EH (cell line): ENCODE measurements at regions not wholly inside any gene's neighbourhood (a gene's known extent, or its start where the extent isn't known, plus 50 kb on each side); places are given as distances from the start of the nearest gene placed in this dataset.

Source experiments
- DNase-seq: peaks from one replicate; pipeline ENCODE4 v3.0.0-alpha.2; 2015; ENCODE audit warnings: low read depth

DNA sequence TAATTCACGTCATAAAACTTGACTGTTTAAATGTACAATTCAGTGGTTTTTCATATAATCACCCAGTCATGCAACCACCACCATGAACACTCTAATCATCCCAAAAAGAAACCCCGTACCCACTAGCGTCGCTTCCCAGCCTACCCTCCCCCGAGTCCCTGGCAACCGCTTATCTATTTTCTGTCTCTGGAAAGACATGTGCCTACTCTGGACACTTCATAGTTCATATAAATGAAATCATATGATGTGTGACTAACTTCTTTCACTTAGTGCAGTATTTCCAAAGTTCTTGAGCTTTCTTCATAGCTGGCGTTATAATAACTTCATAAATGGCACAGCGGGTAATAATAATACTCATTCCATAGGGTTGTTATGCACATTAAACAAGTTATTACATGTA lies 215.2 kb downstream of the MYLK4 start:
- no peak for DNase-seq

DNA sequence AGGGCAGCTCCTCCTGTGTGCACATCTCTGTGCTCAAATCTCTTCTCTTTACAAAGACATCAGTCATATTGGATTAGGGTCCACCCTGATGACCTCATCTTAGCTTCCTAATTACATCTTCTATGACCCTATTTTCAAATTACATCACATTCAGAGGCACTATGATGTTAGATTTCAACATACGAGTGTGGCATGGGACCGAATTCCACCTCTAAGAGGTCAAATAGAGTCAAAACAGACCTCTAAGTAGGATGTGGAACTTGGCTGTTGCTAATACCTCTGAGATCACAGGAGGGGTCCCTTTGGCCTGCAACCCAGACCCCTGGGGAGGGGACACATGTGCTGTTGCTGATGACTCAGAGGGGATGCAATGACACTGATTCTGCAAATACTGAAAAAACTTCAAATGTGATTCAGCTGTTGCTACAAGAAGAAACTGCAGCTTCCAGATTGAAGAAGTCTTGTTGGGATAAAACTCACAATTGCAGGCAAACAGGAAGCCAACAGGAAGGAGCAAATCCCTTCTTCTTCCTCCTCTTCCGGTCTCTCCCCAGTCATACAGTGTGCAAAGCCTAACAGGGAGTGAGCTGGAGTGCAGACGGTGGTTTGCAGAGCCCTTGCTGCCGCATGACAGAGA lies 216.2 kb downstream of the MYLK4 start:
- DNase-seq = no peak

- DNase-seq = peak; percentile 71
Measured at GRCh38 chr6:2531426-2532215, 219.1 kb downstream of the MYLK4 start.

- DNase-seq = no peak
Measured at GRCh38 chr6:2529211-2529719, 221.5 kb downstream of the MYLK4 start.

- no peak for DNase-seq
Measured at GRCh38 chr6:2528156-2528555, 222.6 kb downstream of the MYLK4 start.

GRCh38 chr6:2526766-2527165 lies 224.0 kb downstream of the MYLK4 start:
- DNase-seq = no peak

GRCh38 chr6:2524090-2524489 lies 226.6 kb downstream of the MYLK4 start:
- DNase-seq = no peak

- no peak for DNase-seq
Measured at GRCh38 chr6:2523061-2523460, 227.7 kb downstream of the MYLK4 start.

DNA sequence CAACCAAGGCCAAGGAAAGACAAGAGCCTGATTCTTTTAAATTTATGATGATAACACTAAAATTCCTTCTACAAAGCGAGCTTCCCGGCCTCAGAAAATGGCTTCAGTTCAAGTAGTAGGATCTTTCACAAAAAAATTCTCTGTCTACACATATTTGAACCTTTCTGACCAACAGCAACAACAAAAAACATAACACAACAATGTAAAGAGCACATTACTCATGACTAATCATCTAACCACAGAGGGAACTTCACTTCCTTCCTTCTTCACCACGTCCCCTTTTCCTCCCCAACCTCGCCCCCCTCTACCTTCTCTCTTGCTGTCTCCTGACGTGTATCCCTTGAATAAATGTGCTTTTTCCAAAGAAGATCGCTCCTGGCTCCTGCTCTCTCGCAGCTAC lies 228.2 kb downstream of the MYLK4 start:
- DNase-seq = peak; percentile 22

DNA sequence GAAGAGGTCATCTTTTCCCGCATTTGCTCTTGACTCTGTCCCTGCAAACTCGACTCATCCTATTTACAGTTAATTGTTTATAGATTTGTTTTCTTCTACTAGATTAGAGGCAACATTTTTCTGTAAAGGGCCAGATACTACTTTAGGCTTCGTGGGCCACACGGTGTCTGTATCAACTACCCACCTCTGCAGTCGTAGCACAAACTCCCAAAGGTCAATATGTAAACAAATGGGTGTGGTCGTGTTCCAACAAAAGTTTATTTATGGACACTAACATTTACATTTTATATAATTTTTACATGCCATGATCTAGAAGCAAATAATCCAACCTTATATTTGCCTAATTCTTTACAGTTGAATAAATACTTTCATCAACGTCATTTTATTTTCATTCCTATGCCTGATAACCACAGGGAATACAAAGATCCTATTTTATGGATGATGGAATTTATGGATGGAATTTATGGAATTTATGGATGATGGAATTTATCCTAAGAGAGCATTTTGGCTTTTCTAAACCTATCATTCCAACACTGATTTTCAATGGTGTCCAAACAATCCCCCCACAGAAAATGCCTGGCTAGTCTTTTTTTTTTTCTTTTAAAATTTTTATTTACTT lies 232.8 kb downstream of the MYLK4 start:
- DNase-seq = no peak

- no peak for DNase-seq
Measured at GRCh38 chr6:2517401-2517800, 233.3 kb downstream of the MYLK4 start.

DNA sequence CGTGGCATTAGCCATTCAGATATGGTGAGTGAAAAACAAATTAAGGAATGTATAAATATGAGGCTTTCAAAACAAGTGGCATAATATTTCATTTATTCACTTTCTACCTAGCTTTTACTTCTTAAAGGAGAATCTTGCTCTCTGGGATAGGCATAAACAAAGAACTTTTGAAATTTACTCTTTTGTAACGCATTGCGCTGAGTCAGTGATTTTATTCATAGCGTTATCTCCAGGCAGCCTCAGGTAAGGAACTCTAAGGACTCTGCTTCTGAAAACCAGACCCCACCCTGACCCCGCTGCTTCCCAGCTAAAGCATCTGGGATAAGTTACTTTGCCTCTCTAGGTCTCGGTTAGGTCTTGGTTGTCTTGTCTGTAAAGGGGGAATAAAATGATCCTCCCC lies 234.7 kb downstream of the MYLK4 start:
- DNase-seq = no peak

DNA sequence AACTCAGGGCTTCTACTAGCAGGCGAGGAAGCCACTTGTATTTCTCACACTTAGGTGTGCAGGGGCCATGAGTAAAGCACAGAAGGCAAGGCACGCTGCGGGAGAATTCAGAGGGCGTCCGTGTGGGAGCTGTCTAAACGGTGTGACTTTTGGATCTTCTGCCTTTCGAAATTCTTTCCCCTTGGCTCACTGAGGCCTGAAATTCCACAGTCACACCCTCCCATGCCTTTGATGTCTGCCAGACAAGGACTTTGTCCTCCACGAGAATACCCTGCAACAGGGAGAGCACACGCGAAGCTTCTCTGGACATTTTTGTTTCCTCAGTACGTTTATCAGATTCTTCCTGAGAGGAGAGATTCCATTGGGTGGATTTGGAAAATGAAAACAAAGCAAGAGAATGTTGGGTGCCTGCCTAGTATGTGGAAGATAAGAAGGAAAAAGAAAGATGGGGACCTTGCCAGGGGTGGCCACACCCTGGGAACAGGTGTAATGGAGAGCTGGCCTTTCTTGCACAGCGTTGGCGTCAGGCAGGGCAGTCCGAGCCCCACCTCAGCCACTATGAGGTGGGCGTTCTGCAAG lies 235.7 kb downstream of the MYLK4 start:
- DNase-seq = no peak

DNA sequence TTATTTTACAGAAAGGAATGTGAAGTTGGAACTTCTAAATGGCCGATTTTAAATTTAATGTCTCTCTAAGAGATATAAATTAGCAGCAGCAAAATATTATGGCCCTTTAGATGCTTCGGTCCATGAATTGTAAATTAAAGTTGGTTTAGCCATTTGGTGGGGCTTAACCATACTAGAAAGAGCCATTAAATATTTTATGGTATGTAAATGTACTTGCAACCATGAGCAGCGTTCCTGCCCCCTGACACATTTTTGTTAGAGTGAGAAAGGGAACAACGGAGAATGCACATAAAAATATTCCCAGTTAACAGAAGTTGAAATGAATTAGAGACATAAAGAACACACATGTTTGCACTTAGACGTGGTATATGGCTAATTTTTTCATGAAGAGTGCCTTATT lies 237.9 kb downstream of the MYLK4 start:
- no peak for DNase-seq

DNA sequence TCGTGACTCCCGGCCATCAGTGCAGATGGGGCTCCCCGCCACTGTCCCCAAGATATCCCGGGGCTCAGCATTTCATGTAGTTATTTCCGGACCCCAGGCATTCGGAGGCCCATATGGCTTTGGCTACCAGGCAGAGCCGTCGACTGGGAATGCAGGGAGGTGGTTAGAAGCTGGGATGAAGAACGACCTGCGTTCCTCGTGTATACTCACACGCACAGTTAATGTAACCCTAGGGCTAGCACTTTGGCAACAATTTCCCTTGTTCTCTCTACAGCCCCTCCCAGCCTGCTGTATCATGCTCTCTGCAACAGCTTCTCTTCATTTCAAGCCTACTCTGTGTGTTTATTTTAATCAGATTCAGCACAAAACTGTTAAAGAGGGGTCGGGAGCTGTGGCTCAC lies 240.4 kb downstream of the MYLK4 start:
- no peak for DNase-seq

DNA sequence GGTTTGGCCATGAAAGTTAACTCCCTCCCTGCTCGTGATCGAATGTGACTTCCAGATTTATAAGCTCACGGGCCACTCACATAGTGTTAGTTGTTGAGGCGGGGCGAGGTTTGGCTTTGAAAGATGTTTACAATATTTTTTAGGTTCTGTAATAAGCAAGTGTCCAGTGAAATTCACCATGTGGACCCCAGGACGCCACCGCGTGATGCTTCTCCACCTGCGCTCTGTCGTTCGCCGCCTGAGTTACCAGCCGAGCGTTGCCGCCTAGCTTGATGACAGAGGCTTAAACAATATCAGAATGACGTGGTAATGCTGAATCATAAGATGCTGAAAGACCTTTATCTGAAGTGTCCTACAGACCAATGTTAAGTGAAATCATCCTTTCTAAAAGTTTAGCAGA lies 241.0 kb downstream of the MYLK4 start:
- DNase-seq = peak; percentile 9

DNA sequence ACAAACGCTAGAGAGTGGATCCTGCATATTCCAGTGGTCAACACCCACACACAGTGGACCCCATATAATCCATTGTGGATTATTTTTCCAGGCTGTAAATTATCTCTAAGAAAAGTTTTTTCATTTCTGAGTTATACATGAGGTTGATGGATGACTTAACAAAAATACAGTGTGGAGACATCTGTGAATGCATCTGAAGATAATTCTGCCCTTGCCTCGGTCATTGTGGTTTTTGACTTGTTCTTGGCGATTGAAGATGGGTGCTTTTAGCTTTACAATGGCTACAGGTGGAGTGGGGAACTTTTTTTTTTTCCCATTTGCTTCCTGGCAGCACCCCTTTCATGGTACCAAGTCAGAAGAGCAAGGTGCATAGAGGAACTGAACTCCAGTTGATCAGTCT lies 242.7 kb downstream of the MYLK4 start:
- no peak for DNase-seq

- DNase-seq = no peak
Measured at GRCh38 chr6:2507521-2508037, 243.1 kb downstream of the MYLK4 start.

GRCh38 chr6:2507016-2507415 lies 243.7 kb downstream of the MYLK4 start:
- DNase-seq = no peak

DNA sequence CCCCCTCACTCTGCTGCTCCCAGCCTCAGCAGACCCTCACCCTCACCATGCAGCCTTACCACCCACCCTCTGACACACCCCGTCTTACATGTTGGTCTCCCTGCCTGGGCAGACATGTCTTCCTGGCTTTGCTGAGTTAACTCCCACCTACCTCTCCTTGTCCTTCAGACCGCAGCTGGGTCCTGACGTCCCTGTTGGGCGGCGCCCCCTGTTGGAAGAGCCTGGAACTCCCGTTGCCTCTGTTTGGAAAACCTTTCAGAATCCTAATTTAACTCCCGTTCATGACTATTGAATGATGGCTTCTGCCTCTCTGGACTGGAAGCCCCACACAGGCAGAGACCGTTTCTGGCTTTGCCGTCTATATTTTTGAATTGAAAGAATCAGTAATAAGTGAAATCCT lies 245.1 kb downstream of the MYLK4 start:
- DNase-seq = no peak

- no peak for DNase-seq
Measured at GRCh38 chr6:2504495-2505064, 246.1 kb downstream of the MYLK4 start.

DNA sequence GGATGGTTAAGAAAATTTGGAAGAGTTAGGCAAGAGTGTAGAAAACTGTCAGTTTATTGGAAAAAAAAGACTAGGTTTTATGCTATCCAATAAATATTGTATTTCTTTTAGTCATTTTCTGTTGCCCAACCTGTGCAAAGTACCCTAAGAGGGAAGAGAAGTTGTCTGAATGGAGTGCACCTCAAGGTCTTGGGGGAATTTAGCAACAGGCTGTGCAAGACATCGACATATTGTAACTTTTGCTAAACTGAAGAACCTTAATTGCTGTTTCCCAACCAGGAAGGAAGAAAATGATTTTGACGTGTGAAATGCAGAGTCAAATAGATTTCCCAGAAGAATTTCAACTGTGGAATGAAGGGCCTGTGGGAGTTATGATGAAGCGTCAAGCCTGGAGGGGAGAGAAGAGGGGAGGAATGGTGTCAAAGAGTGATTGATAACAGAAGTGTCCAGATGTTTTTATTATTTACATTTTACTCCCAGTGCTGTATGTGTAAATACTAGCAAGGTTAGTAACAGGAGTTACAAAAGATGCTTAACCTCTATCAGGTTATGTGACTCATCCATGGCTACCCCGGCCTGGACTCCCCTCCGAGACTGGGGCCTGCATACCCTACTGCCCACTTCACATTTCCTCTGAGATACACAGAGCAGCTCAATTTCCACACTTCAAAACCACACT lies 246.8 kb downstream of the MYLK4 start:
- peak; percentile 33 for DNase-seq
